GM19025 (cell line): ENCODE measurements at regions not wholly inside any gene's neighbourhood (a gene's known extent, or its start where the extent isn't known, plus 50 kb on each side); places are given as distances from the start of the nearest gene placed in this dataset.

ENCODE experiments used
- ATAC-seq: cut with Tn5 transposase; IDR thresholded peaks from one replicate; pipeline ENCODE4 v1.9.1; 2021; ENCODE audit warnings: mild to moderate bottlenecking, low read depth, moderate library complexity; ENCODE audit not compliant: unreplicated experiment

DNA sequence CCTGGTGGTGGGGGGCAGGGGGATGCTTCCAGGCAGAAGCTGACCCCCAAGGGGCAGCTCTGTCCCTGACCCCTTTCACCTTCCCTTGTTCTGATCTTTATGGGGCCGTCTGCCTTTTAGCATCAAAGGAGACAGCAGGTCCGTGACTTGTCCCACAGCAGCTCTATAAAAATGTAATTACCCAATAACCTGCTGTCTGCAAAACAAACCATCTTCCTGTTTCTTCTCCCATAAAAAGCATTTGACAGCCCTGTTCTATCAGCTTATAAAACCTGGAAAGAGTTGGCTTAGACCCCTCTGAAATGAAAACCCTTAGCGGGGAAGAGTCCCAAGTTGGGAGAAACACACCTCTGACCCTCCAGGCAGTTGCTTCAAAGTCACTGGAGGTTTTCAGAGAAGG lies 416.9 kb downstream of the MED13L start:
- no peak for ATAC-seq

DNA sequence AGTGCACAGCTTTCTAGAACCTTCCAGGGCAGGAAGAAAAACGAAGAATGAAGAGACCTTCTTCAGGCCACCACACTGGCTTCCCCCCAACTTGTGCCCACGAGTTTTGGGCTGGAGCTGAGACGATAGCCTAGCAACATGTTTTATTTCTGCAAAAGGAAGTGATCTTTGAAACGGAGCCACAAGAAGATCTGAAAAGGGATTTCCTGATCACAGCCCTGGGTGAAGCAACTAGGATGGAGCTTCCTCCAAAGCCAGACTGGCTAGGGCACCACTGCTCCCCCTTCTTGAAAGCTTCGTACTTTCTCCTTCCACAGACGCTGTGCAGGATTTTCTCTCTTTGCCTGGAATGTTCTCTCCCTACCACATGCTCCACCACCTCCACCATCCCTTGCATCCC lies 418.3 kb downstream of the MED13L start:
- ATAC-seq, result no peak

DNA sequence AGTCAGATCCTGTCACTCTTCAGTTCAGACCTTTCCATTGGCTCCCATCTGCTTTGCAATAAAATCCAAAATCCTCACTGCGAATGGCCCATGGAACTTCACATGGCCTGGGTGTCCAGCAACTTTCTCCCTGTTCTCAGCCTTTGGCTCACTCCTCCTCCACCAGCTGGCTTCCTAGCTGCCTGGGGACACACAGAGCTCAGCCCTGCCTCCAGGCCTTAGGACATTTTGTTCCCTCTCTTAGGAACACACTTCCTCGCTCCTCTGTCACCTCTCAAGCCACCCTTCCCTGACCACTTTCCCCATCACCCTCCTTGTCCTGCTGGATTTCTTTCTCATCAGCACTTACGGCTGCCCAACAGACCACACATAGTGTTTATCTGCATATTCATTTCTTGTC lies 419.6 kb downstream of the MED13L start:
- no peak for ATAC-seq

DNA sequence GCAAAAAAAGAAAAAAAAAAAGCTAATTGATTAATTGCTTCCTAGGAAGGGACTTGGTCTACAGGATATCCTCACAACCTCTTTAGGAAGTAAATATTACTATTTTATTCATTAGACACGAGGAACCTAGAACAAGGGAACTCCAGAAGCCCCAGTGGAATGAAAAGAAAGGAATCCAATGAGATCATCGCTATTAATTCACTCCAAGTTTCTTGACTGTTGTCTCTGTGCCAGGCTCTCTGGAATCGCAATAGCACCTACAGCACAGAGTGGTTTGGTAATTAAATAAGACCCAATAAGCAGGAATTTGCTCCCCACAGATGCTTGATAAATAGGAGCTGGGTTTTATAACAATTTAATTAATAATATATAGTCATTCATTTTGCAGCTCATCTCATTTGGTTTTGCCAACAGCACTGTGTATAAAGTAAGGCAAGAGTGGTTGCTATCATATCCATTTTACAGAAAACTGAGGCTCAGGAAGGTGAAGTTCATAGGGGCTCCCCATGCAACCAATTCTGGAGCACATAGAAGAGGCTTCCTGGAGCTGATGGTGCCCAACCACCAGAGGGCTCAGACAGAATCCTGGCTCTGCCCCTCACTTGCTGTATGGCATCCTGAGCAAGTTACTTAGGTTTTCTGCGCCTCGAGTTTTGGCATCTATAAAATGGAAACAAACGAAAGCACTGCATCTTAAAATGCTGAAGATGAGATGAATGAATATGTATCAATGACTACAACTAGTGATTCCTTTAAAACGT lies 420.2 kb downstream of the MED13L start:
- ATAC-seq, result no peak

DNA sequence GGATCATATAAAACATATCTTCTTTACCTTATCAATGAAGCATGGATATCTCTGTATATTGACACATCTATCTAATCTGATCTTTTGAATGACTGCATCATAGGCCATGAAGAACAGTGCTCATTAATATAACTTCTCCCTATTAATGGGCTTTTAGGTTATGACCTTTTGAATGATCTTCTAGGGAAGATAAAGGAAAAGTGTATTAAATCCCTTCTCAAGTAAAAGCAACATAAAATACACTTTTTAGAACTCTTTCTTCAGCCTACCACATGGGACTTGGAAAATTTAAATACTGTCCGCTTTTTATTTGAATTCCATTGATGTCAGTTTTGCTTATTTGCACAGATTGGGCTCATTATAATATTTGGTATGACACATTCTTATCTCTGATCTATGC lies 425.4 kb downstream of the MED13L start:
- ATAC-seq, result no peak

DNA sequence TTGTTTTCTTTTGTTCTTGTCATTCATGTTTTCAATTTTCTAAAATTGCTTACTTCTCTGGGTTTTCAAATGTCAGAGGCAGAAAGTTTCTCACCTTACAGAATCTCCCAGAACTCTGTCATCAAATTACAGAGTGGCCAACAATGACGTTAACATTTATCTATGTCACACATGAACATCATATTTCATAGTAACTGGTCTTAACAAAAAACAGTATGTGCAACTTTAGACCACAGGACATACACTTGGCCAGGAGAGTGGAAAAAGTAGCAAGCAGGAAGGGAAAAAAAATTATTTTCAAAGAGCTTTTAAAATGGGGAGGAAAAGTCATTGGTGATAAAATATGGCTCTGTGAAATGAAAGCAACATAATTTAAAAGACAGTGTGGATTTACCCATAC lies 426.5 kb downstream of the MED13L start:
- no peak for ATAC-seq

DNA sequence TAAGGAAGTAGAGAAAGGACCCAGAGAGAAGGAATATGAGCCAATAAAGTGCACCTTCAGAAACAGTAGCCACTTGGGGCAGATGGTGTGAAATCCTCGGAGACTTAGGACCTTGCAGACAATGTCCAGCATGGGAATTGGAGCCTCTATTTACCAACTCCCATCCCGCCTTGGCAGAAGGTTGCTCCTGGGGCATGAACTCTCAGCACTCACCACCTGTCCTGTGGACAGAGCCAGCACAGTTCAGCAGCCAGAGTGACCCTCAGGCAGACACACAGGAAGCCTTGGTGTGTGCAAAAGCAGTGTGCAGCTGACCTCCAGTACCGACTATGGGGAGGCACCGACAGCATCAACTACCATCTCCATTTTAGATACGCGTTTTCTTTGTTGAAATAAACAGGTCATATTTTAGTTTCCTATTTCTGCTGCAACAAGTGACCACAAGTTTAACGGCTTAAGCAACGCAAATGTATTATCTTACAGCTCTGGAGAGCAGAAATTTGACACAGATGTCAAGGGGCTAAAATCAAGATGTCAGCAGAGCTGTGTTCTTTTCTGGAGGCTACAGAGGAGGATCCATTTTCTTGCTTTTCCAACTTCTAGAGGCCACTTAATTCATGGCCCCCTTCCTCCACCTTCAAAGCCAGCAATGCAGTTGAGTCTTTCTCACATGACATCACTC lies 428.1 kb downstream of the MED13L start:
- ATAC-seq, result no peak

DNA sequence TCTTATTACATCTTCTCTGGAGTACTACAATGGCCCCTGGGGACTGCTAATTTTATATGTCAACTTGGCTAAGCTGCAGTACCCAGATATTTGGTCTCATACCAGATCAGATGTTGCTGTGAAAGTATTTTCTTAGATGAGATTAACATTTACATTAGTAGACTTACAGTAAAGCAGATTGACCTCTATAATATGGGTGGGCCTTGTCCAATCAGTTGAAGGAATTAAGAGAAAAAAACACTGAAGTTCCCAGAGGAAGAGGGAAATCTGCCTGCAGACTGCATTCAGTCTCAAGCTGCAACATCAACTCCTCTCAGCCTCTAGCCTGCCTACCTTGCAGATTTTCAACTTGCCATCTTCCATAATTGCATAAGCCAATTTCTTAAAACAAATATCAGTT lies 430.1 kb downstream of the MED13L start:
- no peak for ATAC-seq

DNA sequence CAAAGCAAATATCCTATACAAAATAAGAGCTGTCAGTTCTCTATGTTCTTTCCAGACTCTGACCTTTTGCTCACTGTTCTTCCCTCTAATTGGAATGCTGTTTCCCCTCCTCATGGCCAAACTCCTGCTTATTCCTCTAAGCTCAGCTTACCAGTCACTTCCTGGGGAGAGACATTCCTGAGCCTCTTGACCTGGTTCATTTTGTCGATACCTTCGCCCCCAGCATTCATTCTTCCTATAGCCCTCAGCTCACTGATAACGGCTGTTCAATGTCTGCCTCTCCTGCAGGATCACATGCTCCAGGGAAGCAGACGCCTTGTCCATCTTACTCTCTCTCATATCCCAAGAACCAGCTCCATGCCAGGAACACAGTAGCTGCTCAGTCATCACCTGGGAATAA lies 431.0 kb downstream of the MED13L start:
- ATAC-seq, result no peak

DNA sequence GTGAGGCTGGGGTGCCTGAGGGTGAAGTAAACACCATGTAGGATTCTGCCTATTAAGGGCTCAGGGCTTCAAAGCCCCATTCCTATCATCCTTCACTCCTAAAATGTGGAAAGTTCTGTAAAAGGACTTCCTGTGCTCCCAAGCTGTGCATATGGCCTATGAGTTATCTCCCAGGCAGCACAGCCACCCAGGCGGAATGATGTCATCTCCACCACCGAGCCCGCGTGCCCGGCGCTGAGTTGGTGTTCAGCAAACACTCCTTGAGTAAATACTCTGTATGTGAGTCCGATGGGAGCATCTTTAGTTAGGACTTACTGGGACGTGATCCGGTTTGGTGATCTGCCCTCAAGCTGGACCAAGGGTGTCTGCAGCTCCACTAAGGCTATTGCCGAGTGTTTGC lies 437.3 kb downstream of the MED13L start:
- no peak for ATAC-seq

DNA sequence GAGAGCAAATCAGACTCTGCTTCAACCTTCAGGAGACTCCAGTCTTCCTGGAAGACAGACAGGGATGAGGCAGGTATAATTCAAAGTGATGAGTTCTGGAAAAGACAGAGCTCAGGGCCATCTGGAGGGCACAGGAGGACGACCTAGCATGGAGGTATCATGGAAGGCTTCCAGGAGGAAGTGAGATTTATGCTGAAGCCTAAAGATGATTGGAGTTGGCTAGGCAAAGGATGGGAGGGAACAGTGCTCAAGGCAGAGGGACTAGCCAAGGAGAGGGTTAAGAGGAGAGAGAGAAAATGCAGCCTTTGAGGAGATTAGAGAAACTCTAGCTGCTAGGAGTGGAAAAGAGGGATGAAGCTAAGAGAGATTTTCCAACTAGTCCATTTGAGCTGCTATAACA lies 438.5 kb downstream of the MED13L start:
- no peak for ATAC-seq

DNA sequence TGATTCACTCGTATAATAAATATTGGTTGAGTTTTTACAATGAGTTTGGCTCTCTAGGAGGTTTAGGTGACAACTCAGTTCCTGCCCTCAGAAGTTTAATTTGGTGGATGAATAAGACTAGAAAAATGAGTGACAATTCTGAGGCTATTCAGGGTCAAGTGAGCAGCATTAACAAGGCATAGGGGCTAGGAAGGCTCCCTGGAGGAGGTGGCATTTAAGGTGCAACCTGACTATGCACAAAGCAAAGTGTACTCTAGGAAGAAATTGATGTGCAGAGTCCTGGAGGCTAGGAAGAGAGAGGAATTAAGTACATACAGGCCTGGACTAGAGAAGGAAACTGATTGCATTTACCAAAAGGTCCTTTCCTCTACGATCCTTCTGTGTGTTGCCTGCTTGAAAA lies 440.3 kb downstream of the MED13L start:
- ATAC-seq, result no peak

DNA sequence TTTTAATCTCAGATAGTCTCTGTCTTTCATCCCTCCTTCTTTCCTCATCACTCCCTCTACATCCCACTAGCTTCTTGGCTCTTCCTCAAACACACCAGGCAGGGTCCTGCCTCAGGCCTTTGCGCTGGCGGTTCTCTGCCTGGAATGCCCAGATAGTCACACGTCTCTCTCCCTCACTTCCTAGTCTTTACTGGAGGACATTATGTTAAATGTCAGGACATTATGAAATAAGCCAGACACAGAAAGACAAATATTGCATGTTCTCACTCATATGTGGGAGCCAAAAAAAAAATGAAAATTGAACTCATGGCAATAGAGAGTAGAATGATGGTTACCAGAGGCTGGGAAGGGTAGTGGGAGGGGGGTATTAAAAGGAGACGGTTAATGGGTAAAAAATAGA lies 442.0 kb downstream of the MED13L start:
- no peak for ATAC-seq

DNA sequence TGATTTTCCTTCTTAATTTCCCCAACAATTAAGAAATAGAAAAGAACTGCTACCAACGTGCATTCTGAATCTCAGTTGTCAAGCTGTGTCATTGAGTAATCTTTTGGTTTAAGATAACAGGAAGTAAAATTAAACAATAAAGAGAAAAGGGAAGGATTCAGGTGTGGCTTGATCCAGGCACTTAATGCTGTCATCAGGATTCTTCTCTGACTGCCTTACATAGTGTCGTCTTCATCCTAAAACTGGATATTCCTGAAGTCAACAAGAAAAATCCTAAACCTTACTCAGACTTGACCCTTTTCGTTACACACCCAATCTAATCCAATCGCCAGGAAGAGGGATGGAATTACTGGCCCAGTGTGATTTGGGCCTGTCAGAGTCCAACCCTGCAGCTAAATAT lies 443.8 kb downstream of the MED13L start:
- no peak for ATAC-seq

DNA sequence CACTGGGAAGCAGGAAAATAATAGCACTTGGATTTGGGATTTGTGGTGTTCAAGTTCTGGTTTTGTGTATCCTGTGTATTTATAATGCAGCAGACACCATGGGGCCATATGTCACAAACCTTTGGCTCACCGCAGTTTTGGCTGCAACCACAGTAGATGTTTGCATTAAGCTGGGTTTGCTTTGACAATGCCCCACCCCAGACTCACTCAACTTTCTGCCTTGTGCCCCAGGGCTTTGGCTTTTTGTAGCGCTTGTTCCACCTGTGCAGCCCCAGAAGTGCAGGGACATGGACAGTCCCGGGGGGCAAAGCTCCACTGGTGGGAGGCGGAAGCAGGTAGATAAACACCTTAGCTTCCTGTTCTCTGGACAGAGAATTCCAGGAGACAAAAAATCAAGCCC lies 446.9 kb downstream of the MED13L start:
- no peak for ATAC-seq

DNA sequence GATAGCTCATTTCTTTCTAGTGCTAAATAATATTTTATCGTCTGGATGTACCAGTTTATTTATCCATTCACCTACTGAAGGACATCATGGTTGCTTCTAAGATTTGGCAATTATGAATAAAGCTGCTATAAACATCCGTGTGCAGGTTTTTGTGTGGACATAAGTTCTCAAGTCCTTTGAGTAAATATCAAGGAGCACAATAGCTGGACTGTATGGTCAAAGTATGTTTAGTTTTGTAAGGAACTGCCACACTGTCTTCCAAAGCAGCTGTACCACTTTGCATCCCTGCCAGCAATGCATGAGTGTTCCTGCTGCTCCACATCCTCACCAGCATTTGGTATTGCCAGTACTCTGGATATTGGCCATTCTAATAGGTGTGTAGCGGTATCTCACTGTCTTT lies 447.4 kb downstream of the MED13L start:
- ATAC-seq, result no peak

DNA sequence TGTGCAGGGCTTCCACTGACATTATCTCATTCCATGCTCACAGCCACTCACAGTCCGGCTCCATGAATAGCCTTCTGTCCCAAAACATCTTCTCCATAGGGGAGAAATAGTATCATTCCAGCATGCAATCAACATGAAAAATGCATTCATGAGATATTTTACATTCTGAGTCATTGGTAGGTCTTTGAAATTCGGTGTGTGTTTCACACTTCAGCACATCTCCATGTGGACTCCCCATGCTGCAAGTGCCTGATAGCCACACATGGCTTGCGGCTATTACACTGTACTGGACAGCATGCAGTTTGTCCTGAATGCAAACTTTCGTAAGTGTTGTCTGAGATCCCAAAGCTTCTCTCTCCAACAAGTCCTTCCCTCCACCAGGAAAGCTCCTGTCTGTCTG lies 449.3 kb downstream of the MED13L start:
- no peak for ATAC-seq

DNA sequence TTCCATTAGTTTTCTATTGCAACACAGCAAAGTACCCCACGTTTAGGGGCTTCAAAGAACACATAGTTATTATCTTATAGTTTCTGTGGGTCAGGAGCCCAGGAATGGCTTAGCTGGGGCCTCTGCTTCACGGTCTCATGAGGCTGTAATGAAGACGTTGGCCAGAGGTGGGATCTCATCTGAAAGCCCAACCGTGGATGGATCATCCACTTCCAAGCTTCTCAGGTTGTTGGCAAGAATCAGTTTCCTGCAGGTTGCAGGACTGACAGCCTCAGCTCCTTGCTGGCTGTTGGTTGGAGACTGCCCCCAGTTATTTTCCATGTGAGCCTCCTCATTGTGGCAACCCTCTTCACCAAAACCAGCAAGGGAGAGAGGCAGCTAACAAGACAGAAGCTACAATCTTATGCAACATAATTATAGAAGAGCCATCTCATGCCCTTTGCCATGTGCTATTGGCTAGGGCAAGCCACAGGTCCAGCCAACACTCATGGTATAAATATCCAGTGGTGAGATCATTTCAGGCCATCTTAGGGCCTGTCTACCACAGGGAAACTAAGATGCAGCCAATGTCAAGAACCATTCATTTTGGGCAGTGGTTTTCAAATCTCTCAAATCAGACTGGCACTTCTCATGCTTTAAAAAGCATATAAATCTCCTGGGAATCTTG lies 452.4 kb downstream of the MED13L start:
- ATAC-seq, result no peak

DNA sequence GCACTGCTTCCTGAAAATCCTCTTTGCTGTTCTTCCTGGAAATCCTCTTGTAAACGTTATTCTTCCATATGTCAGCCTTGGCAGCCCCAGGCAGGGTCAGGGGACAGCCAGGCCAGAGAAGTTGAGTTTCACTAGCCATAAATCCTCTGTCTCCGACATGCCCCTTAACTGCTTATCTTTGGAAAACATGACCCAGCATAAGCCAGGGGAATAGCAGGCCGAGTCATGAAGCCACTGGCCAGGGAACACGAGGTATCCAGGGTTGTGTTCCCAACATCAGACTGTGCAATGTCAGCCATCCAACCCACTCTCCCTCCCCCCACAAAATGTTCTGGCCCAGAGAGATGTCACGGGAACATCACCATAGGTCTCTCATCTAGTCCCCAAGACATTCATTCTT lies 453.9 kb downstream of the MED13L start:
- ATAC-seq, result no peak

DNA sequence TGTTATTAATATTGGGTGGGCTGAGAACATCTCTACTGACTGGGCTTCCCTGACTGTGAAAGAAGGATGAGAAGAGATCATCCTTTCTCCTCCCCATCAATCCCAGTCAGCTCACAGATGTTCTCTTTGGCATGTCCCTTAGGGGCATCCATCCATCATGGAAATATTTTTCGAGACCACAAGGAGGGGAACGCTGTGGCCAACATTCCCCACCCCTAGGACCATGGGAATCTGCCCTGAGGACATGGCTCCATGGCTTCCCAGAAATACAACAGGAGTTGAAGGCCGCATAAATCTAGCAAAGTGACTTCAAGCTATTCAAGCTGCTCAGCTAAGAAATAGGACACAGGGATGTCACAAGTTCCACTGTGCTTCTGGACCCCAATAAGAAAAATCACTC lies 456.8 kb downstream of the MED13L start:
- ATAC-seq, result no peak

DNA sequence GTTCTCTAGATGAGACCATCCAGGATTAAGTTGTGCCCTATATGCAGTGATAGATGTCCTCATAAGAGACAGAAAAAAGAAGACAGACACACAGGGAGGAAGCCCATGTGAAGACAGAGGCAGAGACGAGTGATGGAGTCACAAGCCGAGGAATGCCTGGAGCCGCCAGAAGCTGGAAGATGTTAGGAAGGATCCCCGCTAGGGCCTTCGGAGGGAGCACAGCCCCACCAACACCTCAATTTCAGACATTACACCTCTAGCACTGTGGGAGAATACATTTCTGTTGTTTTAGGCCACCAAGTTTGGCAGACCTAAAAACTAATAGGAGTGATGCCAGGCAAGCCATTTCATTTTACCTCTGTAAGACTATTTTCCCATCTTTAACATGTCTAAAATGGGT lies 458.5 kb downstream of the MED13L start:
- ATAC-seq, result no peak

DNA sequence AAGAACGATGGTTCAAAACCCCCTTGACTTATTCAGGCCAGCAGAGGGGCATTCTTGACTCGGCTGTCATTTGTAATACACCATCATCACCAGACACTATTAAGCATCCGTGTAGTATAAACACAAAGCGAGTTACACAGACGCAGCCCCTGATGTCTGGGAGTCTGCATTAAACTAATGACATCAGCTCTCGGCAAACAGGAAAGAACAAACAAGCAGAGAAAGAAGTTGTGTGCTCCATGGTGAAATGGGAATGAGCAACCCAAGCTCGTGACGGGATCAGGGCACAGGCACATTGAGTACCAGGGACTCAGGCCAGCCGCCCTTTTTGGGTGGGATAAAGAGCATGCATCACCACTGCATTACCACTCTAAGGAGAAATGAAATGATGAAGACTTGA lies 460.1 kb downstream of the MED13L start:
- ATAC-seq, result no peak
